Upper lobe of right lung (tissue), 1 donor: ENCODE measurements at regions not wholly inside any gene's neighbourhood (a gene's known extent, or its start where the extent isn't known, plus 50 kb on each side); places are given as distances from the start of the nearest gene placed in this dataset.

Experiments
- ATAC-seq: fragments of 200-7000 bp; cut with Tn5 transposase; one replicate; pipeline ENCODE4 v1.9.1; 2020; ENCODE audit warnings: mild to moderate bottlenecking, moderate library complexity
- DNase-seq: peaks from one replicate; pipeline ENCODE4 v3.0.0-alpha.2; 2020
- H3K27ac ChIP-seq: fragments of 200-600 bp; one replicate; pipeline ENCODE4 v1.8.0; 2022
- H3K27me3 ChIP-seq: fragments of 200-600 bp; one replicate; pipeline ENCODE4 v1.8.0; 2022; ENCODE audit warnings: mild to moderate bottlenecking
- H3K36me3 ChIP-seq: fragments of 200-600 bp; one replicate; pipeline ENCODE4 v1.8.0; 2022
- H3K4me1 ChIP-seq: fragments of 200-600 bp; one replicate; pipeline ENCODE4 v1.8.0; 2022
- H3K4me3 ChIP-seq: fragments of 200-600 bp; one replicate; pipeline ENCODE4 v1.8.0; 2022; ENCODE audit warnings: mild to moderate bottlenecking
- H3K9me3 ChIP-seq: fragments of 200-600 bp; one replicate; pipeline ENCODE4 v1.8.0; 2022
- intact Hi-C: fragments of 100-400 bp; cut with DNase I; formaldehyde crosslinking; loops from one replicate; pipeline ENCODE4 v1.11.0; 2022
- TF ChIP-seq, protein P1 (sequence below): fragments of 200-600 bp; IDR thresholded peaks from one replicate; pipeline ENCODE4 v1.8.0; 2022; ENCODE audit warnings: antibody characterized with exemption
- donor health status: DM: no; HTN: yes; CAD: no; lungs with severe emphysema.

DNA sequence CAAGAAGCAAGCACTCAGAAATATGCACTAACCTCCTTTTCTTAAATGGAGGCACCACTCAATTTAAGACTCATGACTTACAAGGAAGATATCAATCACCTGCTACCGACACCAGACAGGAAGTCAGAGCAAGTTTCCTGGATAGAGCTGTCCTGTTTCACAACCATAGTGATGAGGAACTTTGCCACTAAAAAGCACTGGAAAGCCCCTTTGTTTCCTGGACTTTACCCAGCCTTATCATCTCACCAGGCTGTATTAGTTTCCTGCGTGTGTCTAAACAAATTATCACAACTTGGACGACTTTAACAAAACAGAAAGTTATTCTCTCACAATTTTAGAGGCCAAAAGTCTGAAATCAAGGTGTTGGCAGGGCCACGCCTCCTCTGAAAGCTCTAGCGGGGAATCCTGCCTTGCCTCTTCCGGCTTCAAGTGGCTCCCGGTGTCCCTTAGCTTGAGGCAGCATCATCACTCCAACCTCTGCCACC, 253.8 kb upstream of the STXBP5 start:
- DNase-seq (no peak), ATAC-seq (peak; percentile 26)
- intact Hi-C loops = no loop called here
- H3K4me1 ChIP-seq = peaks cover 6% of the 10 kb centered on the region
- H3K4me3 ChIP-seq = no peak overlapping the region
- TF ChIP-seq, protein P1, sequence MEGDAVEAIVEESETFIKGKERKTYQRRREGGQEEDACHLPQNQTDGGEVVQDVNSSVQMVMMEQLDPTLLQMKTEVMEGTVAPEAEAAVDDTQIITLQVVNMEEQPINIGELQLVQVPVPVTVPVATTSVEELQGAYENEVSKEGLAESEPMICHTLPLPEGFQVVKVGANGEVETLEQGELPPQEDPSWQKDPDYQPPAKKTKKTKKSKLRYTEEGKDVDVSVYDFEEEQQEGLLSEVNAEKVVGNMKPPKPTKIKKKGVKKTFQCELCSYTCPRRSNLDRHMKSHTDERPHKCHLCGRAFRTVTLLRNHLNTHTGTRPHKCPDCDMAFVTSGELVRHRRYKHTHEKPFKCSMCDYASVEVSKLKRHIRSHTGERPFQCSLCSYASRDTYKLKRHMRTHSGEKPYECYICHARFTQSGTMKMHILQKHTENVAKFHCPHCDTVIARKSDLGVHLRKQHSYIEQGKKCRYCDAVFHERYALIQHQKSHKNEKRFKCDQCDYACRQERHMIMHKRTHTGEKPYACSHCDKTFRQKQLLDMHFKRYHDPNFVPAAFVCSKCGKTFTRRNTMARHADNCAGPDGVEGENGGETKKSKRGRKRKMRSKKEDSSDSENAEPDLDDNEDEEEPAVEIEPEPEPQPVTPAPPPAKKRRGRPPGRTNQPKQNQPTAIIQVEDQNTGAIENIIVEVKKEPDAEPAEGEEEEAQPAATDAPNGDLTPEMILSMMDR = no peak
- H3K36me3 ChIP-seq = no peaks in the 10 kb centered on the region
- H3K9me3 ChIP-seq = no peaks in the 10 kb centered on the region
- no peaks in the 10 kb centered on the region for H3K27me3 ChIP-seq
- no peak overlapping the region for H3K27ac ChIP-seq

DNA sequence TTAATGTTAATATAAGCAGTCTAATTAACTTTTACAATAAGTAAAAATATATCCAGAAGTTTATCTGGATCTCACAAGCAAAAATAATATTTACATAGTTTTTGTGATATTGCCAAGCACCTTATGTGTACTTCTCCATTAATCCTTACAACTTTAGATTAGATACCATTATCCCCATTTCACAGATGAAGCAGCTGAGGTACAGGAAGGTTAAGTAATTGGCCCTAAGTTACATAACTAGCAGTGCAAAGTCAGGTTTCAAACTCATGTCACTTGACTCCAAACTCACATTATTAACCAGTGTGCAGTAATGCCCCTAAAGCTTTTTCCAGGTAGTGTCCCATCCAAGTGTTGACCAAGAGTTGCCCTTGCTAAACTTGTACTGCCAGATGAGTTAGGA, 248.6 kb upstream of the STXBP5 start:
- H3K4me3 ChIP-seq = no peak overlapping the region
- peaks cover under 1% of the 10 kb centered on the region for H3K4me1 ChIP-seq
- no peaks in the 10 kb centered on the region for H3K36me3 ChIP-seq
- H3K27ac ChIP-seq = no peak overlapping the region
- intact Hi-C loops = no loop called here
- ATAC-seq (no peak), DNase-seq (no peak)
- no peaks in the 10 kb centered on the region for H3K27me3 ChIP-seq
- TF ChIP-seq, protein P1 = no peak
- no peaks in the 10 kb centered on the region for H3K9me3 ChIP-seq

DNA sequence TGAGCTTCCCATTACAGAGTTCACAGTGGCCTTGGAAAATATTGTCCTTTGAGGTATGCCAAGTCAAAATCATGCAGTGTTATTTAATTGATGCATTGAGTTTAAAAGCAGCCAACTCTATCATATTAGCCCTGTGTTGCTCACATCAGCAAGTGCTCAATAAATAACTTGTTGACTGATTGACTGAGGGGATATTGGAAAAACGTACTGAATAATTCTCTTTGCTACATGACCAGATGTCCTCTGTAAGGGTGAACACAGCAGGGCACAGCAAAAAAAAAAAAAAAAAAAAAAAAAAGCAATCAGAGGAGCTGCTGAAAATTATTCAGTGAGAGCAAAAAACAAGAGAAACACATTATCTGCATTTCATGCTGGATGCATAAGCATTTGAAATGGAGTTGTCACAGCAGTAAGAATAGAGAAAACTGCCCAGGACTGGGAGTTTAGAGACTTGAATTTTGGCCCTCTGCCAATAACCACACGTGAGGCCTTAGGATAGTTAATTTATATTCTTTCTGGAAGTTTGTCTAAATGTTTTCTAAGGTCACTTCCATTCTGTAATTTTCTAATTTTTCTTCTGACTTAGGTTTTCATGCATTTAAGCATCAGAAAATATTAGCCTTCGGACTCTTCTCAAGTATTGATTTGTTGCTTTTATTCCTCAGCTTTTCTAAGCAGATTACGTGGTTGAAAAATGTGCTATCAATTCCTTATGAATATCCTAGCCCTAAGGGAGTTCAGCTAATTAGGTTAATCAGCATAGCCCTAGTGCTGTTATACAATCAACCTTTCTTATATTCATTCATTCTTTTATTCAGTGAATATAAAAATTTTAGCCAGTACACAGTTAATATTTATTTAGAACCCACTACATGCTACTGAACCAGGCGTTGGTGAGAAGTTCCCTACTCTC, 246.8 kb upstream of the STXBP5 start:
- no peaks in the 10 kb centered on the region for H3K36me3 ChIP-seq
- DNase-seq (no peak), ATAC-seq (no peak)
- no peaks in the 10 kb centered on the region for H3K4me1 ChIP-seq
- no peaks in the 10 kb centered on the region for H3K9me3 ChIP-seq
- TF ChIP-seq, protein P1 = no peak
- no peak overlapping the region for H3K4me3 ChIP-seq
- H3K27ac ChIP-seq = no peak overlapping the region
- no peaks in the 10 kb centered on the region for H3K27me3 ChIP-seq
- intact Hi-C loops = no loop called here

DNA sequence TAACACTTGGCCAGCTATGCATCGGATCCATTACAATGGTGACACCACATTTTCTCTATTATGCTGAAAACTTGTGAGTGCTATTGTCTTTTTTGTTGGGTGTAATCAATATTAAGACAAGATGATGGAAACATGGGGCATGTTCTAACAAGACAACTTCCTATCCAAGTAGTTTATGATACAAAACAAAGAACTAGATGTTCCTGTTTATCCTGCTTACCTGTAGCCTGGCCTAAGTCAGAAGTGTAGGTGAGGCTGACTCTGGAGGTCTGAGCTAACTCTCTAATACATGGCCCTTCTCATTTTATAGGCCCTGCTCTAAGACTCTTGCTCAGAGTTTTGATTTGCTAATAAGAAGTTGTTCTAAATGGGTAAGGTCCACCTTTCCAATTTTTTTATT, 242.4 kb upstream of the STXBP5 start:
- intact Hi-C loops = no loop called here

DNA sequence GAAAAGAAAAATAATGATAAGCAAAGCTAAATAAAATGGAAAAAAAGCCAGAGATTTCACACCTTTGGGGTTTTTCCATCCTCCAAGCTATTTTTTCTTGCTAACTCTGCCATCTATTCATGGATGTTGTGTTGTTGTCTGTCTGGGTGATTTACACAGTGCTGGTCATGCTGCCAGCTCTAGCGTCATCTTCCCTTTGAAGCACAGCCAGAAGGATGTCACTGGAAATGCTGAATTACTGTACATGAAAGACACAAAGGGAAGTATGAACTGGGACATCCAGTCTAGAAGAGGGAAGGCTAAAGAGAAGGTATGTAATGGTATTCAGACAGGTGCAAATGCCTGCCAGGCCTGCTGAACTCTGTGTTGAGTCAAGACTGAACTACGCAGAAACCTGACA, 241.9 kb upstream of the STXBP5 start:
- Histone ChIP-seq H3K27ac (no peak overlapping the region), H3K36me3 (no peaks in the 10 kb centered on the region), H3K9me3 (peaks cover 6% of the 10 kb centered on the region), H3K4me1 (no peaks in the 10 kb centered on the region), H3K27me3 (no peaks in the 10 kb centered on the region), H3K4me3 (no peak overlapping the region)
- DNase-seq (no peak), ATAC-seq (no peak)
- intact Hi-C loops = no loop called here
- TF ChIP-seq, protein P1 = no peak

More for the DNA sequence above, 242.4 kb upstream of the STXBP5 start:
- TF ChIP-seq, protein P1 = no peak
- Histone ChIP-seq H3K4me3 (no peak overlapping the region), H3K27ac (no peak overlapping the region), H3K27me3 (no peaks in the 10 kb centered on the region), H3K4me1 (no peaks in the 10 kb centered on the region), H3K36me3 (no peaks in the 10 kb centered on the region), H3K9me3 (peaks cover 6% of the 10 kb centered on the region)
- ATAC-seq = no peak
- no peak for DNase-seq
